HL-60 (cell line): ENCODE measurements at regions not wholly inside any gene's neighbourhood (a gene's known extent, or its start where the extent isn't known, plus 50 kb on each side); places are given as distances from the start of the nearest gene placed in this dataset.

Experiments
- DNase-seq, 2 experiments: peaks; one replicate each; pipeline ENCODE4 v3.0.0-alpha.2; 2010 to 2020; ENCODE audit warnings: low read depth in 1 of 2, low spot score in 1 of 2
- H3K27ac ChIP-seq: fragments of 250-450 bp; sonication (Bioruptor Pico); replicated peaks from 2 replicates; pipeline ENCODE4 v1.5.1; 2020; ENCODE audit warnings: mild to moderate bottlenecking, moderate library complexity
- H3K27me3 ChIP-seq: fragments of 250-450 bp; sonication (Bioruptor Pico); 2 replicates; pipeline ENCODE4 v1.5.1; 2021; ENCODE audit warnings: mild to moderate bottlenecking, moderate library complexity; ENCODE audit not compliant: insufficient read depth, poor library complexity, severe bottlenecking
- H3K4me3 ChIP-seq: replicated peaks from 2 replicates; pipeline ENCODE4 v1.5.1; 2011; ENCODE audit warnings: mild to moderate bottlenecking, control low read depth, low read length; ENCODE audit not compliant: insufficient read depth
- CTCF ChIP-seq: IDR thresholded peaks from one replicate; pipeline ENCODE4 v1.5.1; 2011; ENCODE audit warnings: low read length, control low read depth, inconsistent platforms; ENCODE audit not compliant: insufficient read depth
- GABPA ChIP-seq: IDR thresholded peaks from 2 replicates; pipeline ENCODE4 v1.6.1; 2012; ENCODE audit warnings: low read depth
- POLR2AphosphoS5 ChIP-seq: IDR thresholded peaks from 2 replicates; pipeline ENCODE4 v1.6.1; 2012; ENCODE audit warnings: low read depth
- REST ChIP-seq: IDR thresholded peaks from 2 replicates; pipeline ENCODE4 v1.6.1; 2012; ENCODE audit warnings: low read depth; ENCODE audit not compliant: insufficient replicate concordance
- SPI1 ChIP-seq: IDR thresholded peaks from 2 replicates; pipeline ENCODE4 v1.6.1; 2012; ENCODE audit warnings: low read depth, mild to moderate bottlenecking, borderline replicate concordance

- no peak overlapping the region for H3K27ac ChIP-seq
- H3K4me3 ChIP-seq, result no peak overlapping the region
- TF ChIP-seq GABPA, result no peak
- no peaks in the 10 kb centered on the region for H3K27me3 ChIP-seq
- no peak for DNase-seq
These were observed 2272.7 kb upstream of the WWC1 start for GRCh38 chr5:166018716-166019115.

- DNase-seq, result no peak
- Histone ChIP-seq H3K4me3 (no peak overlapping the region), H3K27ac (no peak overlapping the region), H3K27me3 (no peaks in the 10 kb centered on the region)
- no peak for TF ChIP-seq REST
- no peak for TF ChIP-seq POLR2AphosphoS5
- no peak for TF ChIP-seq CTCF
- TF ChIP-seq SPI1, result no peak
- no peak for TF ChIP-seq GABPA
These were observed 2269.4 kb upstream of the WWC1 start for GRCh38 chr5:166022065-166022464.

- no peak for TF ChIP-seq SPI1
- no peak for TF ChIP-seq GABPA
- no peak for TF ChIP-seq POLR2AphosphoS5
- TF ChIP-seq REST, result no peak
- TF ChIP-seq CTCF, result no peak
- Histone ChIP-seq H3K27ac (no peak overlapping the region), H3K4me3 (no peak overlapping the region), H3K27me3 (no peaks in the 10 kb centered on the region)
- DNase-seq, result no peak
These were observed 2266.5 kb upstream of the WWC1 start for GRCh38 chr5:166024970-166025369.

- Histone ChIP-seq H3K27ac (no peak overlapping the region), H3K27me3 (no peaks in the 10 kb centered on the region), H3K4me3 (no peak overlapping the region)
- no peak for DNase-seq
- TF ChIP-seq CTCF (no peak), POLR2AphosphoS5 (no peak), GABPA (no peak), SPI1 (no peak), REST (no peak)
These were observed 2263.9 kb upstream of the WWC1 start for GRCh38 chr5:166027582-166027981.
